ENCODE measurements at regions not wholly inside any gene's neighbourhood (a gene's known extent, or its start where the extent isn't known, plus 50 kb on each side); places are given as distances from the start of the nearest gene placed in this dataset.
"Not testable (repeated sequence)": the region's sequence is repeated elsewhere in the genome, so short reads cannot be mapped to it uniquely, and the experiment has no call there.

- TF ChIP-seq, protein P1, sequence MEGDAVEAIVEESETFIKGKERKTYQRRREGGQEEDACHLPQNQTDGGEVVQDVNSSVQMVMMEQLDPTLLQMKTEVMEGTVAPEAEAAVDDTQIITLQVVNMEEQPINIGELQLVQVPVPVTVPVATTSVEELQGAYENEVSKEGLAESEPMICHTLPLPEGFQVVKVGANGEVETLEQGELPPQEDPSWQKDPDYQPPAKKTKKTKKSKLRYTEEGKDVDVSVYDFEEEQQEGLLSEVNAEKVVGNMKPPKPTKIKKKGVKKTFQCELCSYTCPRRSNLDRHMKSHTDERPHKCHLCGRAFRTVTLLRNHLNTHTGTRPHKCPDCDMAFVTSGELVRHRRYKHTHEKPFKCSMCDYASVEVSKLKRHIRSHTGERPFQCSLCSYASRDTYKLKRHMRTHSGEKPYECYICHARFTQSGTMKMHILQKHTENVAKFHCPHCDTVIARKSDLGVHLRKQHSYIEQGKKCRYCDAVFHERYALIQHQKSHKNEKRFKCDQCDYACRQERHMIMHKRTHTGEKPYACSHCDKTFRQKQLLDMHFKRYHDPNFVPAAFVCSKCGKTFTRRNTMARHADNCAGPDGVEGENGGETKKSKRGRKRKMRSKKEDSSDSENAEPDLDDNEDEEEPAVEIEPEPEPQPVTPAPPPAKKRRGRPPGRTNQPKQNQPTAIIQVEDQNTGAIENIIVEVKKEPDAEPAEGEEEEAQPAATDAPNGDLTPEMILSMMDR (IDR thresholded peaks at IDR 0.05) = no peak
- H3K36me3 ChIP-seq = no peaks in the 10 kb centered on the region
- H3K4me3 ChIP-seq = no peak overlapping the region
- DNase-seq (no peak), ATAC-seq (no peak)
- intact Hi-C loops (cut with DNase I) = no loop called here
- H3K27ac ChIP-seq = no peak overlapping the region
- no peaks in the 10 kb centered on the region for H3K9me3 ChIP-seq
- H3K4me1 ChIP-seq = no peaks in the 10 kb centered on the region
- H3K27me3 ChIP-seq = no peaks in the 10 kb centered on the region
These were observed 191.6 kb downstream of the CDRT15L2 start for GRCh38 chr17:20771104-20771503.

GRCh38 chr17:20774472-20775135 lies 195.1 kb downstream of the CDRT15L2 start:
- Histone ChIP-seq H3K4me1 (no peaks in the 10 kb centered on the region), H3K27ac (no peak overlapping the region), H3K36me3 (no peaks in the 10 kb centered on the region), H3K27me3 (peaks cover 4% of the 10 kb centered on the region), H3K4me3 (no peak overlapping the region), H3K9me3 (no peaks in the 10 kb centered on the region)
- TF ChIP-seq, protein P1 (IDR thresholded peaks at IDR 0.05) = no peak
- DNase-seq = no peak
- intact Hi-C loops (cut with DNase I) = no loop called here
- no peak for ATAC-seq

GRCh38 chr17:20775331-20775730 lies 195.8 kb downstream of the CDRT15L2 start:
- DNase-seq = no peak
- Histone ChIP-seq H3K27me3 (peaks cover 4% of the 10 kb centered on the region), H3K4me3 (no peak overlapping the region), H3K9me3 (no peaks in the 10 kb centered on the region), H3K4me1 (no peaks in the 10 kb centered on the region), H3K36me3 (no peaks in the 10 kb centered on the region), H3K27ac (no peak overlapping the region)
- no peak for ATAC-seq
- intact Hi-C loops (cut with DNase I) = no loop called here
- TF ChIP-seq, protein P1 (IDR thresholded peaks at IDR 0.05) = no peak

- TF ChIP-seq, protein P1 (IDR thresholded peaks at IDR 0.05) = no peak
- ATAC-seq = no peak
- no peaks in the 10 kb centered on the region for H3K9me3 ChIP-seq
- no peaks in the 10 kb centered on the region for H3K4me1 ChIP-seq
- no peak for DNase-seq
- intact Hi-C loops (cut with DNase I) = no loop called here
- no peak overlapping the region for H3K4me3 ChIP-seq
- H3K36me3 ChIP-seq = no peaks in the 10 kb centered on the region
- peaks cover 13% of the 10 kb centered on the region for H3K27me3 ChIP-seq
- no peak overlapping the region for H3K27ac ChIP-seq
These were observed 200.0 kb downstream of the CDRT15L2 start for GRCh38 chr17:20779521-20779920.

DNA sequence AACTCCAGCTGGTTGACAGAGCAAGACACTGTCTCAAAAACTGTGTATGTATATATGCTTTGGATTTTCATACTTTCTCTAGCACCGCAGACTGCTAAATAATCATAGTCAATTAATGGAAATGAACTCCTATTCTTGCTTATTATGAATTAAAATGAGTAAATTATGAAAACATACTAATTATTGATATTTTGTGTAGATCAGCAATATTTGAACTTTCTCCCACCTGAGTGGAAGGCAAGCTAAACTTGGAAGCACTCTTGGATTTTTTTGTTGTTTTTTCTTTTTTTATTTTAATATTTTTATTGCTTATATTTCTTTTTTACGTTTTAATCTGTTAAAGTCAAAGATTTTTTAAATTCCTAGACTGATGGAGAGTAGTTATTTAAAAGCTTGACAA lies 201.7 kb downstream of the CDRT15L2 start:
- no peak overlapping the region for H3K4me3 ChIP-seq
- intact Hi-C loops (cut with DNase I) = no loop called here
- H3K27me3 ChIP-seq = peaks cover 15% of the 10 kb centered on the region
- ATAC-seq = no peak
- no peaks in the 10 kb centered on the region for H3K4me1 ChIP-seq
- no peak for DNase-seq
- TF ChIP-seq, protein P1 (IDR thresholded peaks at IDR 0.05) = no peak
- H3K27ac ChIP-seq = no peak overlapping the region
- no peaks in the 10 kb centered on the region for H3K36me3 ChIP-seq
- no peaks in the 10 kb centered on the region for H3K9me3 ChIP-seq

DNA sequence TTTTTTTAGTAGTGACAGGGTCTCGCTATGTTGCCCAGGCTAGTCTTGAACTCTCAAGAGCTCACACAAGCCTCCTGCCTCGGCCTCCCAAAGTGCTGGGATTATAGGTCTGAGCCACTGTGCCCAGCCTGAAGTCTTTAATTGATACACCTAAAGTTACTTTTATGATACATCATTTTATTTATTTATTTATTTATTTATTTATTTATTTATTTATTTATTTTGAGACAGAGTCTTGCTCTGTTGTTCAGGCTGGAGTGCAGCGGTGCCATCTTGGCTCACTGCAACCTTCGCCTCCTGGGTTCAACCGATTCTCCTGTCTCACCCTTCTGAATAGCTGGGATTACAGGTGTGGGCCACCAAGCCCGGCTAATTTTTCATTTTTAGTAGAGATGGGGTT lies 202.3 kb downstream of the CDRT15L2 start:
- H3K9me3 ChIP-seq; H3K27ac ChIP-seq; H3K36me3 ChIP-seq; DNase-seq; ATAC-seq; H3K4me3 ChIP-seq; intact Hi-C loops (cut with DNase I); H3K4me1 ChIP-seq: not testable (repeated sequence)
- H3K27me3 ChIP-seq = peaks cover 15% of the 10 kb centered on the region

Measured in upper lobe of right lung (tissue), 1 donor.